OCI-LY7 (cell line): ENCODE measurements at regions not wholly inside any gene's neighbourhood (a gene's known extent, or its start where the extent isn't known, plus 50 kb on each side); places are given as distances from the start of the nearest gene placed in this dataset.

Experiments used
- BruUV-seq: library from RNA; stranded (reverse); fragments of 400-500 nt; replicated peaks from 2 replicates; lab custom pipeline; 2021; lab: Mats Ljungman, UMichigan
- CTCF ChIA-PET: fragments of 300-600 bp; sonication (Branson Sonifier 250); formaldehyde crosslinking; loops from one replicate; lab custom pipeline; 2022; ENCODE audit warnings: antibody characterized with exemption; ENCODE audit not compliant: unreplicated experiment; lab: Charles Lee
- POLR2A ChIA-PET: fragments of 300-600 bp; sonication (Branson Sonifier 250); formaldehyde crosslinking; loops from one replicate; lab custom pipeline; 2022; ENCODE audit warnings: antibody characterized with exemption; lab: Charles Lee
- DNase-seq: peaks from one replicate; pipeline ENCODE4 v3.0.0-alpha.2; 2015; ENCODE audit warnings: low spot score
- H2AFZ ChIP-seq: fragments of 200-600 bp; sonication (generic), shearing (Covaris generic); 2 replicates; pipeline ENCODE4 v1.6.1; 2014; ENCODE audit warnings: mild to moderate bottlenecking, antibody characterized with exemption, low read length, moderate library complexity
- H3K27ac ChIP-seq: fragments of 200-600 bp; sonication (generic); 2 replicates; pipeline ENCODE4 v1.5.1; 2014; ENCODE audit warnings: mixed run types, low read depth, mild to moderate bottlenecking, moderate library complexity, low read length, inconsistent platforms; ENCODE audit not compliant: poor library complexity, severe bottlenecking
- H3K36me3 ChIP-seq: fragments of 200-600 bp; sonication (generic); 2 replicates; pipeline ENCODE4 v1.6.1; 2014; ENCODE audit warnings: mild to moderate bottlenecking, antibody characterized with exemption, low read length, moderate library complexity, mixed read lengths; ENCODE audit not compliant: insufficient read depth
- H3K4me1 ChIP-seq: fragments of 200-600 bp; sonication (generic); 2 replicates; pipeline ENCODE4 v1.5.1; 2014; ENCODE audit warnings: mild to moderate bottlenecking, low read length; ENCODE audit not compliant: insufficient read depth, poor library complexity, severe bottlenecking
- H3K4me2 ChIP-seq: fragments of 200-600 bp; sonication (generic); 2 replicates; pipeline ENCODE4 v1.6.1; 2014; ENCODE audit warnings: mild to moderate bottlenecking, low read length
- H3K4me3 ChIP-seq: fragments of 200-600 bp; sonication (generic); 2 replicates; pipeline ENCODE4 v1.5.1; 2014; ENCODE audit warnings: mild to moderate bottlenecking, low read depth, low read length; ENCODE audit not compliant: poor library complexity, severe bottlenecking
- H3K79me2 ChIP-seq: fragments of 200-600 bp; sonication (generic); 2 replicates; pipeline ENCODE4 v1.6.1; 2016; ENCODE audit warnings: low read depth, mild to moderate bottlenecking, low read length, moderate library complexity, mixed read lengths; ENCODE audit not compliant: insufficient read depth
- H3K9me2 ChIP-seq: fragments of 200-600 bp; sonication (generic); 2 replicates; pipeline ENCODE4 v1.6.1; 2016; ENCODE audit warnings: mild to moderate bottlenecking, low read length, mixed read lengths; ENCODE audit not compliant: insufficient read depth
- H3K9me3 ChIP-seq: fragments of 200-600 bp; sonication (generic); 2 replicates; pipeline ENCODE4 v1.6.1; 2014; ENCODE audit warnings: mild to moderate bottlenecking, mixed run types, low read length, mixed read lengths
- H4K20me1 ChIP-seq: fragments of 200-600 bp; sonication (generic); 2 replicates; pipeline ENCODE4 v1.6.1; 2014; ENCODE audit warnings: mild to moderate bottlenecking, antibody characterized with exemption, low read length, moderate library complexity, mixed read lengths; ENCODE audit not compliant: insufficient read depth
- EZH2phosphoT487 ChIP-seq: fragments of 200-600 bp; sonication (generic); IDR thresholded peaks from 2 replicates; pipeline ENCODE4 v1.6.1; 2018; ENCODE audit warnings: low read depth, borderline replicate concordance, mild to moderate bottlenecking, mixed run types, antibody characterized with exemption, low read length, moderate library complexity, mixed read lengths
- intact Hi-C: fragments of 100-400 bp; cut with micrococcal nuclease; formaldehyde crosslinking; loops from one replicate; pipeline ENCODE4 v1.10.0; 2022; ENCODE audit not compliant: unreplicated experiment
- TF ChIP-seq, protein P1 (sequence below): fragments of 200-600 bp; sonication (generic); conservative IDR thresholded peaks from 2 replicates; pipeline ENCODE4 v1.5.1; 2014; ENCODE audit warnings: mild to moderate bottlenecking, antibody characterized with exemption, low read length, moderate library complexity, mixed read lengths

GRCh38 chr10:111990734-111991133 lies 192.8 kb downstream of the GPAM start:
- POLR2A ChIA-PET, result no interaction called here
- H3K36me3 ChIP-seq, result no peaks in the 10 kb centered on the region
- no peaks in the 10 kb centered on the region for H4K20me1 ChIP-seq
- no peaks in the 10 kb centered on the region for H3K9me2 ChIP-seq
- H3K27ac ChIP-seq, result no peak overlapping the region
- no peaks in the 10 kb centered on the region for H3K79me2 ChIP-seq
- no peaks in the 10 kb centered on the region for H3K9me3 ChIP-seq
- H2AFZ ChIP-seq, result no peak overlapping the region
- no peak overlapping the region for H3K4me2 ChIP-seq
- H3K4me1 ChIP-seq, result no peaks in the 10 kb centered on the region
- intact Hi-C loops, result no loop called here
- CTCF ChIA-PET, result no interaction called here
- DNase-seq, result no peak
- no peak overlapping the region for H3K4me3 ChIP-seq
- no TSS peak for BruUV-seq
- TF ChIP-seq EZH2phosphoT487, result no peak
- TF ChIP-seq, protein P1, sequence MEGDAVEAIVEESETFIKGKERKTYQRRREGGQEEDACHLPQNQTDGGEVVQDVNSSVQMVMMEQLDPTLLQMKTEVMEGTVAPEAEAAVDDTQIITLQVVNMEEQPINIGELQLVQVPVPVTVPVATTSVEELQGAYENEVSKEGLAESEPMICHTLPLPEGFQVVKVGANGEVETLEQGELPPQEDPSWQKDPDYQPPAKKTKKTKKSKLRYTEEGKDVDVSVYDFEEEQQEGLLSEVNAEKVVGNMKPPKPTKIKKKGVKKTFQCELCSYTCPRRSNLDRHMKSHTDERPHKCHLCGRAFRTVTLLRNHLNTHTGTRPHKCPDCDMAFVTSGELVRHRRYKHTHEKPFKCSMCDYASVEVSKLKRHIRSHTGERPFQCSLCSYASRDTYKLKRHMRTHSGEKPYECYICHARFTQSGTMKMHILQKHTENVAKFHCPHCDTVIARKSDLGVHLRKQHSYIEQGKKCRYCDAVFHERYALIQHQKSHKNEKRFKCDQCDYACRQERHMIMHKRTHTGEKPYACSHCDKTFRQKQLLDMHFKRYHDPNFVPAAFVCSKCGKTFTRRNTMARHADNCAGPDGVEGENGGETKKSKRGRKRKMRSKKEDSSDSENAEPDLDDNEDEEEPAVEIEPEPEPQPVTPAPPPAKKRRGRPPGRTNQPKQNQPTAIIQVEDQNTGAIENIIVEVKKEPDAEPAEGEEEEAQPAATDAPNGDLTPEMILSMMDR, result peak; percentile 38; the same call in 1 of the 2 replicates

DNA sequence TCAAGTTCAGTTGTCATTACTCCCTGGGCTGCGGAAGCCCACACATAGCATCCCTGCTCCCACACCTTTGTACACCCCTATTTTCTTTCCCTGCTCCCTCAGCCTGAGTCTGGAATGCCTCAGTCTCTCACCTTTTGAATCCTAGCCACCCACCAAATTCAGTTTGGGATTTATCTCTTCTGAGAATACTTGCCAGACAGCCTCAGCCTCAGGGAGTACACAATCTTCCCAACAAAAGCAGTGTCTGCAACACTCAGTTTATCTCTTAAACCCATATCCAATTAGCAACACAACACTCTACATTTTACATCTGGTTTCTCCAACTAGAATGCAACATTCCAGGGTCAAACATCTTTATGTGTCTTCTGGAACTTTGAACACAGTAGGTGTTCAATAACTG lies 190.2 kb downstream of the GPAM start:
- DNase-seq, result no peak
- no peak overlapping the region for H2AFZ ChIP-seq
- H3K4me3 ChIP-seq, result no peak overlapping the region
- no peak overlapping the region for H3K4me2 ChIP-seq
- H3K27ac ChIP-seq, result no peak overlapping the region
- CTCF ChIA-PET, result no interaction called here
- H3K9me3 ChIP-seq, result no peaks in the 10 kb centered on the region
- no peaks in the 10 kb centered on the region for H3K9me2 ChIP-seq
- H3K4me1 ChIP-seq, result no peaks in the 10 kb centered on the region
- no TSS peak for BruUV-seq
- POLR2A ChIA-PET, result no interaction called here
- H3K79me2 ChIP-seq, result no peaks in the 10 kb centered on the region
- no peaks in the 10 kb centered on the region for H3K36me3 ChIP-seq
- TF ChIP-seq, protein P1, result no peak
- no peak for TF ChIP-seq EZH2phosphoT487
- H4K20me1 ChIP-seq, result no peaks in the 10 kb centered on the region
- intact Hi-C loops, result no loop called here

DNA sequence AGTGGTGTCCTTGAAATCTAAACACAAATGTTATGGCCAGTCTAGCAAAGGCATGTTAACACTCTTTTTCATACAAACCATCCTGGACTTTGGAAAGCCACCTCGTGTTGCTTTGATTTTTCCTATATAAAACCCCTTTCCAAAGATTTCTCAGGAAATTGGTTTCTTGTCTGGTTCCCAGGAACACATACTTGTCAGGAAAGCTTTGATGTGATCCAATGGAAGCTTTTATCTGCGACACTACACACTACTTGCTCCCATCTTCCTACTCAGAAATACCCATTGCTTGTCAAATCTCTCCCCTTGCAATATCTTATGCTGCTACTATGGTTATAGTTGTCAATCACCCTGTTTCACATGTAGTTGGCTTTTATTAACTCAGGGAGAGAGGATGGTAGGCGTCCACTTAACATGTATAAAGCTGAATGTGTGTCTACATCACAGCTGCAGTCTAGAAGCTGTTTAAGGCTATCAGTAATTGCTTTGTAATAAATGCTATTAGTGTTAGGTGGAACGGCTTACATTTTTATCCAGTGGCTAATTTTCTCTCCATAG lies 189.6 kb downstream of the GPAM start:
- no peaks in the 10 kb centered on the region for H3K36me3 ChIP-seq
- H2AFZ ChIP-seq, result no peak overlapping the region
- H3K79me2 ChIP-seq, result no peaks in the 10 kb centered on the region
- H3K9me3 ChIP-seq, result no peaks in the 10 kb centered on the region
- H3K4me1 ChIP-seq, result no peaks in the 10 kb centered on the region
- TF ChIP-seq EZH2phosphoT487, result no peak
- TF ChIP-seq, protein P1, result no peak
- no peak overlapping the region for H3K27ac ChIP-seq
- POLR2A ChIA-PET, result no interaction called here
- H3K9me2 ChIP-seq, result no peaks in the 10 kb centered on the region
- CTCF ChIA-PET, result no interaction called here
- H4K20me1 ChIP-seq, result no peaks in the 10 kb centered on the region
- H3K4me3 ChIP-seq, result no peak overlapping the region
- DNase-seq, result no peak
- intact Hi-C loops, result no loop called here
- no peak overlapping the region for H3K4me2 ChIP-seq
- no TSS peak for BruUV-seq
